Left lung (tissue), 4 donors: ENCODE measurements at regions not wholly inside any gene's neighbourhood (a gene's known extent, or its start where the extent isn't known, plus 50 kb on each side); places are given as distances from the start of the nearest gene placed in this dataset.
A peak's percentile ranks its signal among the peaks of the same experiment; 100 is the strongest.

Experiments
- ATAC-seq: fragments of 200-7000 bp; cut with Tn5 transposase; one replicate; pipeline ENCODE4 v1.9.1; 2020; ENCODE audit warnings: moderate library complexity
- DNase-seq, 4 donors: peaks; one replicate each; pipeline ENCODE4 v3.0.0-alpha.2; 2013 to 2020
- H3K27ac ChIP-seq, 2 donors: fragments of 200-600 bp; sonication (generic) in 1 of 2; one replicate each; pipeline versions ENCODE4 v1.5.0 to v1.8.0; 2020 to 2021
- H3K27me3 ChIP-seq, 2 donors: fragments of 200-600 bp; sonication (generic) in 1 of 2; one replicate each; pipeline versions ENCODE4 v1.5.0 to v1.8.0; 2020 to 2021
- H3K36me3 ChIP-seq, 2 donors: fragments of 200-600 bp; sonication (generic) in 1 of 2; one replicate each; pipeline versions ENCODE4 v1.5.0 to v1.8.0; 2020 to 2021
- H3K4me1 ChIP-seq, 2 donors: fragments of 200-600 bp; one replicate each; pipeline ENCODE4 v1.8.0; 2021
- H3K4me3 ChIP-seq, 2 donors: fragments of 200-600 bp; sonication (generic) in 1 of 2; one replicate each; pipeline versions ENCODE4 v1.5.0 to v1.8.0; 2020 to 2021; ENCODE audit warnings: mild to moderate bottlenecking in 1 of 2
- H3K9me3 ChIP-seq, 2 donors: fragments of 200-600 bp; sonication (generic) in 1 of 2; one replicate each; pipeline versions ENCODE4 v1.5.0 to v1.8.0; 2020 to 2021
- intact Hi-C, 2 donors: fragments of 100-400 bp; cut with DNase I; formaldehyde crosslinking; loops; one replicate each; pipeline versions ENCODE4 v1.11.2 to v1.14.2; 2022
- TF ChIP-seq, protein P1 (sequence below), 2 donors: fragments of 200-600 bp; sonication (generic) in 1 of 2; IDR thresholded peaks; one replicate each; pipeline versions ENCODE4 v1.5.0 to v1.8.0; 2021; ENCODE audit warnings: antibody characterized with exemption in 2 of 2
- donor health status: DM: no; HTN: yes; CAD: no.
- donor health status: DM: no; HTN: no; CAD: no.

DNA sequence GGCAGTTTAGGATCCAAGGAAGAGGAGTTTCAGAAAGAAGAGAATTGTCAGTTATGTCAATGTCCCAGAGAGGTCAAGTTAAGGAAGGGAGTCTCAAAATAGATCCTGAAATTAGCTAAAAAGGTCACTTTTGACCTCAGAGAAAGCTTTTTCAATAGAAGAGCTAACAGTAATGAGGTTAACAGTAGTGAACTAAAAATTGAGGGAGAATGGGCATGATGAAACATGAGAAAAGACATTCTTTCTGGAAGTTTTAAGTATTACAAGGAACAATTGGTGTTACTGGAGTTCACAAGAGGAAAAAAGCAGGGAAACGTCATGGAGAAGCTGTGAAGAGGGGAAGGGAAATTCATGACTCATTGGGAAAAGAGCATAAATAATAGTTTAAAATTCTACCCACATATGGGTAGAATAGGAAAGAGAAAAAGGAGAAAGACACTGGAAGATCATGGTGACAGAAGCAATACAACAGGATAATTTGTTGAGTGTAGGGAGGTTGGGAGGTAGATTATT lies 381.2 kb upstream of the FAR2 start:
- TF ChIP-seq, protein P1, sequence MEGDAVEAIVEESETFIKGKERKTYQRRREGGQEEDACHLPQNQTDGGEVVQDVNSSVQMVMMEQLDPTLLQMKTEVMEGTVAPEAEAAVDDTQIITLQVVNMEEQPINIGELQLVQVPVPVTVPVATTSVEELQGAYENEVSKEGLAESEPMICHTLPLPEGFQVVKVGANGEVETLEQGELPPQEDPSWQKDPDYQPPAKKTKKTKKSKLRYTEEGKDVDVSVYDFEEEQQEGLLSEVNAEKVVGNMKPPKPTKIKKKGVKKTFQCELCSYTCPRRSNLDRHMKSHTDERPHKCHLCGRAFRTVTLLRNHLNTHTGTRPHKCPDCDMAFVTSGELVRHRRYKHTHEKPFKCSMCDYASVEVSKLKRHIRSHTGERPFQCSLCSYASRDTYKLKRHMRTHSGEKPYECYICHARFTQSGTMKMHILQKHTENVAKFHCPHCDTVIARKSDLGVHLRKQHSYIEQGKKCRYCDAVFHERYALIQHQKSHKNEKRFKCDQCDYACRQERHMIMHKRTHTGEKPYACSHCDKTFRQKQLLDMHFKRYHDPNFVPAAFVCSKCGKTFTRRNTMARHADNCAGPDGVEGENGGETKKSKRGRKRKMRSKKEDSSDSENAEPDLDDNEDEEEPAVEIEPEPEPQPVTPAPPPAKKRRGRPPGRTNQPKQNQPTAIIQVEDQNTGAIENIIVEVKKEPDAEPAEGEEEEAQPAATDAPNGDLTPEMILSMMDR (IDR thresholded peaks at IDR 0.05) = no peak
- H3K27ac ChIP-seq = no peak overlapping the region
- intact Hi-C loops = no loop called here

DNA sequence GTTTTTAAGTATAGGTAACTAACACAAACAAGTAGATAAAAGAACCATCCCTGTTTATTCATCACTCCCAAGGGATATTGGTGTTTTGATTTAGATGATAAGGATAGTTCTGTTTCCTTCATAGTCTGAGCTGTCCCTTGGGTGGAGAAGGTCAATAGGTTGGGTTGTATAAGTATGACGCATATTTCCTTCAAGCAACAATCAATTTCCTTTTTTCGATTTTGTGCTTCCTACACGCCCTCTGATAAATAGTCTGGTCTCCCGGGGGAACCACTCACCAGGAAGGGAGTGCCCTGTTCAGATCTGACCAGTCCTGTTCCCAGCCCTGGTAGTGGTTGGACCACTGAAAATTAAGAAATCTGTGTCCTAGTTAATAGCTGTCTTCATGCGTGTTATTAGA lies 378.8 kb upstream of the FAR2 start:
- Histone ChIP-seq H3K4me1 (no peaks in the 10 kb centered on the region), H3K4me3 (no peak overlapping the region), H3K9me3 (peaks cover 0 to 2% of the 10 kb centered on the region in 2 donors), H3K27ac (peak overlapping the region in 1 of 2 donors; percentile 58), H3K27me3 (no peaks in the 10 kb centered on the region), H3K36me3 (no peaks in the 10 kb centered on the region)
- DNase-seq (no peak), ATAC-seq (peak; percentile 15)
- intact Hi-C loops = no loop called here
- TF ChIP-seq, protein P1 (IDR thresholded peaks at IDR 0.05) = no peak

More for the DNA sequence above, 381.2 kb upstream of the FAR2 start:
- Histone ChIP-seq H3K36me3 (no peaks in the 10 kb centered on the region), H3K4me1 (no peaks in the 10 kb centered on the region), H3K9me3 (peaks cover 0 to 4% of the 10 kb centered on the region in 2 donors), H3K27me3 (no peaks in the 10 kb centered on the region), H3K4me3 (no peak overlapping the region)
- ATAC-seq (no peak), DNase-seq (no peak)

DNA sequence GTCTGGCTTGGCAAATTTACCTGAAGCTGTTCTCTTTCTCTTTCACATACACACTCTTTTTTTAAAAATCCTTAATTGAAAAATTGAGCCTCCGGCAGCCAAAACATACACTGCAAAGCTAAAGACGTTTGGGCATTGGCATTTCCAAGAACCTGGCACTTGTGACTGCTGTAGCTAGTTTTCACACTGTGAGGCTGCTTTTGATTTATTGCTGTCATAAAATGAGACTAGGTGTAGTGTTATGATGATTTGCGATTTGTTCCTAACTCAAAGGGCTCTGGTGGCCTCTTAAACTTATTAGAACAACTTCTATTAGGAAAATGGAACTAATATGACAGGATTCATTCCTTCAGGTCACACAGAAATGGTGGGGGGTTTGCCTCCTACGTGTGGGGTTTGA lies 377.1 kb upstream of the FAR2 start:
- no peak for DNase-seq

DNA sequence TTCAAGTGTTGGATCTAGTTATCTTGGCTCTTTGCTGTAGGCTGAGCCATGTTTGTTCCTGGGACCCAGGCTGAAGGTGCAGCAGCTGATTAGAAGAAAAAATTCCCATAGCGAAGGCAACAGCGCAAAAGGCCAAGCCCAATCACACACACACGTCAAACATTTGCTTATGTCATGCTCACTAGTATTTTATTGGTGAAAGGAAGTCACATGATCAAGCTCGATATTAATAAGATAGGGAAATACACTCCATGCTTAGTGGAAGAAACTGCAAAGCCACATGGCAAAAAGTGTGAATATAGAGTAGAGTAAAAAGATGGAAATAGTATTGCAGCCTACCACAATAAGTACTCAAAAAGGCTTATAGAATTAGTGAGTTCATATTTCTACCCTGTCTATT lies 373.5 kb upstream of the FAR2 start:
- no peaks in the 10 kb centered on the region for H3K4me1 ChIP-seq
- no peak overlapping the region for H3K4me3 ChIP-seq
- DNase-seq = no peak
- no peaks in the 10 kb centered on the region for H3K9me3 ChIP-seq
- H3K27ac ChIP-seq = no peak overlapping the region
- H3K27me3 ChIP-seq = no peaks in the 10 kb centered on the region
- intact Hi-C loops = no loop called here
- ATAC-seq = no peak
- TF ChIP-seq, protein P1 (IDR thresholded peaks at IDR 0.05) = no peak
- H3K36me3 ChIP-seq = no peaks in the 10 kb centered on the region

More for the DNA sequence above, 377.1 kb upstream of the FAR2 start:
- ATAC-seq = no peak
- H3K27me3 ChIP-seq = no peaks in the 10 kb centered on the region
- intact Hi-C loops = no loop called here
- no peaks in the 10 kb centered on the region for H3K36me3 ChIP-seq
- no peaks in the 10 kb centered on the region for H3K4me1 ChIP-seq
- peaks cover 0 to 2% of the 10 kb centered on the region in 2 donors for H3K9me3 ChIP-seq
- TF ChIP-seq, protein P1 (IDR thresholded peaks at IDR 0.05) = no peak
- no peak overlapping the region for H3K4me3 ChIP-seq
- no peak overlapping the region for H3K27ac ChIP-seq

DNA sequence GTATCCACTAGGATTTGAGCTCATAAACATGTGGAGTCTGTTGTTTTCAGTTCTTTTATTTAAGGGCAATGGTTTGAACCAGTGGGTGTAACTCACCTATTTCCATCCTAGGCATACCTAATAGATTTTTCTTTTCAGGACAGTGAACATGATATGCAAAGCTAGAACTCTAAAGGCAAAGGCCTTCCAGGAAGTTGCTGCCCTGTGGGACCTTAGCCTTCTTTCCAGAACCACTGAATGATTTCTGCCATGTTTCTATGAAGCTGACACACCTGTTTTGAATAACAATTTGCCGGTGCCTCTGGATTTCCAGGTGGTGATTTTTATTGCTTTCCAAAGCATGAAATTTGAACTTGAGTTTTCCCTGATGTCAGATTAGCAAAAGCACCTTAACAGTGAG lies 372.9 kb upstream of the FAR2 start:
- H3K27me3 ChIP-seq = no peaks in the 10 kb centered on the region
- no peak overlapping the region for H3K4me3 ChIP-seq
- no peaks in the 10 kb centered on the region for H3K36me3 ChIP-seq
- H3K27ac ChIP-seq = no peak overlapping the region
- no peak for ATAC-seq
- DNase-seq = no peak
- TF ChIP-seq, protein P1 (IDR thresholded peaks at IDR 0.05) = no peak
- H3K4me1 ChIP-seq = no peaks in the 10 kb centered on the region
- no peaks in the 10 kb centered on the region for H3K9me3 ChIP-seq
- intact Hi-C loops = no loop called here
